PC-9 (cell line): ENCODE measurements at regions not wholly inside any gene's neighbourhood (a gene's known extent, or its start where the extent isn't known, plus 50 kb on each side); places are given as distances from the start of the nearest gene placed in this dataset.

ENCODE experiments used
- EZH2 ChIP-seq: fragments of 200-600 bp; sonication (generic); IDR thresholded peaks from 2 replicates; pipeline ENCODE4 v1.8.0; 2017; ENCODE audit warnings: antibody characterized with exemption, low read depth
- TF ChIP-seq, protein P1 (sequence below): fragments of 200-600 bp; sonication (generic); conservative IDR thresholded peaks from 2 replicates; pipeline ENCODE4 v1.6.1; 2017; ENCODE audit warnings: mixed run types, antibody characterized with exemption, mild to moderate bottlenecking, moderate library complexity

GRCh38 chr12:86834217-86834616, 578.0 kb upstream of the MGAT4C start:
- TF ChIP-seq, protein P1, sequence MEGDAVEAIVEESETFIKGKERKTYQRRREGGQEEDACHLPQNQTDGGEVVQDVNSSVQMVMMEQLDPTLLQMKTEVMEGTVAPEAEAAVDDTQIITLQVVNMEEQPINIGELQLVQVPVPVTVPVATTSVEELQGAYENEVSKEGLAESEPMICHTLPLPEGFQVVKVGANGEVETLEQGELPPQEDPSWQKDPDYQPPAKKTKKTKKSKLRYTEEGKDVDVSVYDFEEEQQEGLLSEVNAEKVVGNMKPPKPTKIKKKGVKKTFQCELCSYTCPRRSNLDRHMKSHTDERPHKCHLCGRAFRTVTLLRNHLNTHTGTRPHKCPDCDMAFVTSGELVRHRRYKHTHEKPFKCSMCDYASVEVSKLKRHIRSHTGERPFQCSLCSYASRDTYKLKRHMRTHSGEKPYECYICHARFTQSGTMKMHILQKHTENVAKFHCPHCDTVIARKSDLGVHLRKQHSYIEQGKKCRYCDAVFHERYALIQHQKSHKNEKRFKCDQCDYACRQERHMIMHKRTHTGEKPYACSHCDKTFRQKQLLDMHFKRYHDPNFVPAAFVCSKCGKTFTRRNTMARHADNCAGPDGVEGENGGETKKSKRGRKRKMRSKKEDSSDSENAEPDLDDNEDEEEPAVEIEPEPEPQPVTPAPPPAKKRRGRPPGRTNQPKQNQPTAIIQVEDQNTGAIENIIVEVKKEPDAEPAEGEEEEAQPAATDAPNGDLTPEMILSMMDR, result no peak
- no peak for TF ChIP-seq EZH2
